ENCODE measurements at regions not wholly inside any gene's neighbourhood (a gene's known extent, or its start where the extent isn't known, plus 50 kb on each side); places are given as distances from the start of the nearest gene placed in this dataset.

DNA sequence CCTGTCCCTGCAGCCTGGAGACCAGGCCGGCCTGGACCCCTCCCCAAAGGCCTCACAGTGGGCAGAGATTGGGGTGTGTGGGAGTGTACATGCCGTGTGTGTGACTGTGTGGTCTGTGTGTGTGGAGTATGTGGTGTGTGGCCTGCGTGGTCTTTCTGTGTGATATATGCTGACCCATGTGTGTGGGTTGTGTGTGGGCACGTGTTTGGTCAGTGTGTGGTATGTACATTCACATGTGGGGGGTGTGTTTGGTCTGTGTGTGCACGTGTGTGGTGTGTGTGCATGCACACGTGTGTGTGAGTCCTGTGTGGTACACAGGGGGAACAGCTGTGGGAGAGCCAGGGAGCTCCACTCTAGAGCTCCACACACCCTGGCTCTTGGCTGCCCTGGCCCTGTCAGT lies 1185.1 kb downstream of the BRD1 start:
- DNase-seq (ENCODE audit: low spot score), result no peak

- no peak for DNase-seq (ENCODE audit: low spot score)
These were observed 1185.7 kb downstream of the BRD1 start for GRCh38 chr22:48641906-48642475.

- no peak for DNase-seq (ENCODE audit: low spot score)
These were observed 1186.5 kb downstream of the BRD1 start for GRCh38 chr22:48640890-48641841.

DNA sequence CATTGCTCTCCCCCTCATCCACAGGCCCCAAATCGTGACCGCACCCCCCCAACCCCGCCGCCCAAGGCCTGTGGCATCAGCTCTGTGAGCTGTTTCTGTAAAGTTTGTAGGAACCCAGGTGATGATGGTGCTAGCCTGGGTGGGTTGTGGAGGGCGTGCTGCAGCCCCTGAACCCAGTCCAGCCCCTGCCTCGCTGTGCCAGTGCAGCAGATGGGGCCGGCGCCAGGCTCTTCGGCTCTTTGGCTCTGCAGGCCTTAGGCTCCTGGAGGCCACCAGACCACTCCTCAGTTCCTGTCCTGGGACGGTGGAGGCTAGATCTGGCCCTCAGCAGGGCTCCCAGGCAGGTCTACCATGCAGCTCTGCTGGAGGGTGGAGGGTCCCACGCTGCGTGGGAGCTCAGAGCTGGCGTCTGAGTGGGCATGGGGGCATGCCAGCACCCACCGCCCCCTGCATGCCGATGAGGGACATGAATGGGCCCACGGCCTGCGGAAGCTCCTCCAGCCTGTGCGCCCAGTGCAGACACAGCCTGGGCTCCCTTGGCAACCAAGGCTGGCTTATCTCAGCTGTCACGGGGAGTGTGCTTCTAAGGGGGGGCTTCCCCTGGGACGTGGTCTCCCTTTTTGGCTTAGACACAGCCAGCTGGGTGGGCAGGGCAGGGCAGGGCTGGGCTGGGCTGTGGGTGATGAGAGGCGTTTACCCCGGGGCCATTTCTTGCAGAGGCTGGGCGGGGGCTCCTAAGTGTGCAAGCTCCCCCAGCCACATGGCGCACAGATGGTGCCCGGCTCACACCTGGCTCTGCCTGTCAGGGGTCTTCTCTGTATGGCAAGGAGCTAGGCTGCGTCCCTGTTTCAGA lies 1187.6 kb downstream of the BRD1 start:
- no peak for DNase-seq (ENCODE audit: low spot score)

- DNase-seq (ENCODE audit: low spot score), result no peak
These were observed 1188.5 kb downstream of the BRD1 start for GRCh38 chr22:48639021-48639795.

DNA sequence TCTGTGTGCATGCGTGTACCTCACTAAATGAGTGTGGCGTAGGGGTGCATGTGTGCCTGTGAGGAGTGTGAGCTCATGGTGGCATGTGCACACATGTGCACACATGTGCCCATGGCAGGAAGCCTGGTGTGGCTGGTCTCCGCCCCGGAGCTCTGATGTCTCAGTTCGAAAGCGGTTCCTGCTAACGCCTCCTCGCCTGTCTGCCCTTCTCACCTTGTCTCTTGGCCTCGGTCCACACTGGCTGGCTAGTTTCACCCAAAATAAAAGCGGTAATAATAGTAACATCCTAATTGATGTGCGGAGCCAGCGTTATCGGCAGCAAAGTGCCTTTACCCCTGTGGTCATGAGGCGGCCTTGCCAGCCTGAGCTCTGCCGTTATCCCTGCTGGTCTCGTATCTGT lies 1190.4 kb downstream of the BRD1 start:
- no peak for DNase-seq (ENCODE audit: low spot score)

DNA sequence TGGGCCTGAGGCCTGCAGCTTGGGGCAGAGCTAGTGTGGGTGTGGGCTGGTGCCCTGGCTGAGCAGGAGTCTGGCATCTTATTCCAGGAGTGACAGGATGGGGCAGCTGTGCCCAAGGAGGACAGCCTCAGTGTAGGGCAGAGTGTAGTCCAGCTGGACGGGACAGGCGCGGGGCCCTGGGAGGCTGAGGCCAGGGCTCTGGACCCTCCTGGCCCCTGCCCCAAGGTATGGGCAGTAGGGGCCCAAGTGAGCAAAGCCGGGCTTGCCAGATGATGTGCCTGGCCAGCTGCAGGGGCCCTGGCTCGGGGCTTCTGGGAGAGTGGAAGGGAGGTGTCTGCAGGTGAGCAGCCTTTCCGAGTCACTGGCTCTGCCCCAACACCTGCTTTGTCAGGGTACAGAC lies 1190.9 kb downstream of the BRD1 start:
- no peak for DNase-seq (ENCODE audit: low spot score)

DNA sequence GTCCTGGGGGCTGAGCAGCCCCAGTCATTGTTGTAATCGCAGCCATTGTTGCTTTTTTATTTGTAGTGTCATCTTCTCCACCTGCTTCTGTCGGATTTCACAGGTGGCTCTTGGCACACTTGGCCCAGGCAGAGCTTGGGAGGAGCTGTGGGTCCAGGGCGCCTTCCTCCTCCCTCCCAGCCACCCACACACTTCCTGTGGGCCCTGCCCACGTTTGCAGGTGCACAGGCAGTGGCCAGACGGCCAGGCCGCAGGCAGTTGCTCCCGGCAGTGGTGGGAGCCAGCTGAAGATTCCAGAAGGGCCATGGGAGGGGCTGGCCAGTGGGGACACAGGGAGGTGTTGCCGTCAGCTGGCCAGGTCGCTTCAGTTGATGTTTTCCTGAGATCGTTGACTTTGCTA lies 1191.9 kb downstream of the BRD1 start:
- no peak for DNase-seq (ENCODE audit: low spot score)

- DNase-seq (ENCODE audit: low spot score), result no peak
These were observed 1192.6 kb downstream of the BRD1 start for GRCh38 chr22:48635031-48635430.

DNA sequence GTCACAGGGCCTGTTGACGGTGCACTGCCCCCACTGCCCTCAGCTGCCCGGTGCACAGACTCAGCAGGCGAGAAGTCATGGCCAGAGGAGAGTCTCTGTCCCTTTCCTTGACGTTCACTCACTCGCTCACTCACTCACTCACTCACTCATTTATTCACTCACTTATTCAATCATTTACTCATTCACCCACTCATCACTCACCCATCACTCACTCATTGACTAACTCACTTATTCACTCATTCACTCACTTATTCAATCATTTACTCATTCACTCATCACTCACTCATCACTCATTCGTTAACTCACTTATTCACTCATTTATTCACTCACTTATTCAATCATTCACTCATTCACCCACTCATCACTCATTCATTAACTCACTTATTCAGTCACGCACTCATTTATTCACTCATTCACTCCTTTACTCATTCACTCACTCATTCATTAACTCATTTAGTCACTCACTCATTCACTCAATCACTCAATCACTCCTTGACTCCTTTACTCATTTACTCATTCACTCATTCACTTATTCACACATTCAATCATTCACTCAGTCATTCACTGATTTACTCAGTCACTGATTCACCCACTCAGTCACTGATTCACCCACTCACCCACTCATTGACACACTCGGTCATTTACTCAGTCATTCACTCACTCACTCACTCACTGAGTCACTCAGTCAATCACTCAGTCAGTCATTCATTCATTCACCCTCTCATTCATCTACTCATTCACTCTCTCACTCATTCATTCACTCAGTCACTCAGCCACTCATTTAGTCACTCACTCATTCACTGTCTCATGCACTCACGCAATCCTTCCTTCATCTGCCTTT lies 1193.5 kb downstream of the BRD1 start:
- no peak for DNase-seq (ENCODE audit: low spot score)

DNA sequence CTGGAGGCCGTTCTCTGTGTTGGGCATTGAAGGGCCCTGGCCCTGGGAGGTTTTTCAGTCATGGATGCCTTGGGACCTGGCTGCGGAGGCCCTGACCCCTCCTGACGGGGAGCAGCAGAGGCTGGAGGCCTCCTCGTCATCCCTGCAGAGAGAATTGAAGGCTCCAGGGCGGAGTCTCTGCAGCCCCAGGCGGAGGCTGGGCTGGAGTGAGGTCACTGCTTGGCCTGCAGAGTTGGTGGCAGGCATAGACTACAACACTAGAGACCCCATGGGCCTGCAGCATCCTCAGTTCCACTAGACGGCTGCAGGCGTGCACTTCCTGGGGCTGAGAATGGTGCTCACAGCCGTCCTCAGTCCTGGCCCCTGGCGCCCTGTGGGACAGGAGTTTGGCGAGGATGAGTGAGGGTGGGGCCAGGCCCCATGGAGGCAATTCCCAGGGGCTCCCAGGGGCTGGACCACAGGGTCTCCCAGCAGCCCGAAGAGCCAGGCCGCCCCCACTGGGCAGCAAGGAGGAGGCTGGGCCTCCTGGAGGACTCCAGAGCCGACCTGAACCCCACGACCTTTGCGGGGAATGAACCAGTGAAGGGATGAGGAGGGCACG lies 1194.9 kb downstream of the BRD1 start:
- DNase-seq (ENCODE audit: low spot score), result peak; percentile 71

- DNase-seq (ENCODE audit: low spot score), result no peak
These were observed 1196.3 kb downstream of the BRD1 start for GRCh38 chr22:48631288-48631863.

DNA sequence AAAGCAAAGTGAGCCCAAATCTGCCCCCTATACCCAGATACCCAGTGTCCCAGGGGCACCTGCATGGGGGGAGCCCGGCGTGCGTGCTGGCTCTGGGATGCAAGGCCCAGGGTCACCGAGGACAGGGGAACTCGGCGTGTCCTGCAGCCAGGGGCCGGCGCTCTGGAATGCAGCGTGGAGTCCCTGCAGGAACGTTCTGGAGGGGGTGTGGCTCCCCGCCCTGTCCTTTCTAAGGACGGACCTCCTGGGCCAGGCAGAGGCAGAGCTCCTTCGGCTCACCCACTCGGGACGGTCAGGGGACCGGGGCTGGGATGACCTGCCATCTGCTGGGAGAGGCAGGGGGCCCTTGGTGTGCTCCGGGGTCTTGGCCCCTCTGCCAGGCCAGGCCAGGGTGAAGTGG lies 1196.8 kb downstream of the BRD1 start:
- no peak for DNase-seq (ENCODE audit: low spot score)

- no peak for DNase-seq (ENCODE audit: low spot score)
These were observed 1197.3 kb downstream of the BRD1 start for GRCh38 chr22:48630433-48630754.

DNA sequence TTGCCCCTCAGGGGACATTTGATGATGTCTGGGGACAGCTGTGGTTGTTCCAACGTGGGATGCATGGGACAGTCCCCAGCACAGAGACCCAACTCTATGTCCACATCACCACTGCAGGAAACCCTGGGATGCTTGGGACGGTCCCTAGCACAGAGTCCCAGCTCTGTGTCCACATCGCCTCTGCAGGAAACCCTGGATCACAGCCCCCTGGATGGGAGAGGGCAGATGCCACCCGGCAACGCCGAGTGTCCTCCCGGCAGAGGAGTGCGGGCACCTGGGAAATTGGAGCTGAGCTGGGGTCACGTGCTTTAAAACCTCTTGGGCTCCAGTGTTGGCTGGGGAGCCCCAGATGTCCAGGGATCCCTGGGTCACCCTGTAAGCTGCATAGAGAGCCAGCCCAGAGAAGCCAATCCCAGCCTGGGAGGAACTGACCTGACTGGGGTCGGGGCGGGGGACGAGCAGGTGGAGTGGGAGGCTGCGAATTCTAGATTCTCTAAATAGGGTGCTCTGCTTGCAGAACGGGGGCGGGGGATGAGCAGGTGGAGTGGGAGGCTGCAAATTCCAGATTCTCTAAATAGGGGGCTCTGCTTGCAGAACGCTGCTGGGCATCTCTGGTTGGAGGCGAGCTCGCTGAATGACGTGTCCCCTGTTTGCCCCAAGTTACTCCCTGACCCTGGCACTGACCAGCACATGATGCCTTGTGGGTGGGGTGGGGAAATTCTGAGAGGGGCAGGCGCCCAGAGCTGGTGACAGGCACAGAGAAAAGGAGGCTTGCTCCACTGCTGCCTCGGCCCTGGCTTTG lies 1197.8 kb downstream of the BRD1 start:
- peak; percentile 90 for DNase-seq (ENCODE audit: low spot score)

DNA sequence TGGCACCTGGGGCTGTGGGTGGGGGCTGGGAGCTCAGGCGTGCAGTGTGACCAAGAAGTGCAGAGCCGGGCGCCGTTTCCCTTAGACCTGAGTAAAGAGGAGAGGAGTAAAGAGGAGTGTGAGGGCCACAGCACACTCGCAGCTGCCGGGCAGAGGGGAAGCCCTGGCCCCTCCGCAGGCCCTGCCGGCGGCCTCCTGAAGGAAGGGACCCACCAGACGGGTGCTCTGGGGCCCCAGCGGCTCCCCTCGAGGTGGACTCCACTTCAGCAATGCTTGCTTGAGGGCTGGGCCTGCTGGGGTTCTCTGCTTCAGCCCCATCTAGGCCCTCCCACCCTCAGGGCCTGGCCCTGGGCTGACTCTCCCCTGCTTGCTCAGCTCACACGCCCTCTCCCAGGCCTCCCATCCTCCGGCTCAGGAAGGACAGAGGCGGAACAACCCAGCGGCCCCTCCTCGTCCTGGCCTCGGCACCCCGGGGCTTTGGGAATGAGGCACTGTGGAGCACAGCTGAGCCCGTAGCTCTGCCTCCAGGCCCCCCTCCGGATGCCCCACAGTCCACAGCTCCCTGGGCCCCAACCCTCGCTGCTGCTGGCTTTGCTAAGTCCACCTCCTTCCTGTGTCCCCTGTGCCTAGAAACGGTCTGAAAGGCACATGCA lies 1198.7 kb downstream of the BRD1 start:
- no peak for DNase-seq (ENCODE audit: low spot score)

DNA sequence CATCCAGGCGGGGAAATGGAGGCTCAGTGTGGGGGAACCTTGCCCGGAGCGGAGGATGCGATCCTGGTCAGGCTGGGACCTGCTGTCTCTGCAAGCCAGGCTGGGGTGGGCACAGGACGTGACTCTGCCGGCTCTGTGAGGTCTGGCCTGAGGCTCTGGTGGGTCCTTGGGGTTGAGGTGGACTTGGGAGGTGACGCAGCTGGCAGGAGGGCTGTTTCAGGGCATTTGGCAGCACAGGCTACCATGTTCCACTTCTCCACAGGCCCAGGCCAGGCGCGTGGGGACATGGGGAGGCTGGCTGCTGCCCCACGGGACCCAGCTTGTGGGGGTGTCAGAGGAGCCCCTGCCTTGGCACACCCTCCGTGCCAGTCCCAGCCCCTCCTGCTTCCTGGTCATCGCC lies 1199.7 kb downstream of the BRD1 start:
- DNase-seq (ENCODE audit: low spot score), result no peak

GRCh38 chr22:48627203-48627602 lies 1200.5 kb downstream of the BRD1 start:
- DNase-seq (ENCODE audit: low spot score), result no peak

- no peak for DNase-seq (ENCODE audit: low spot score)
These were observed 1203.3 kb downstream of the BRD1 start for GRCh38 chr22:48624401-48624800.

All from putamen (tissue), 1 donor.